ENCODE measurements at regions not wholly inside any gene's neighbourhood (a gene's known extent, or its start where the extent isn't known, plus 50 kb on each side); places are given as distances from the start of the nearest gene placed in this dataset.
A peak's percentile ranks its signal among the peaks of the same experiment; 100 is the strongest.
"Not testable (repeated sequence)": the region's sequence is repeated elsewhere in the genome, so short reads cannot be mapped to it uniquely, and the experiment has no call there.

- no peaks in the 10 kb centered on the region for H3K9me3 Mint-ChIP-seq
Observed at GRCh38 chr5:38607396-38607795, 51.0 kb upstream of the LIFR start.

GRCh38 chr5:38607930-38608564, 51.6 kb upstream of the LIFR start:
- H3K36me3 Mint-ChIP-seq, result peaks cover 2% of the 10 kb centered on the region

More at GRCh38 chr5:38607396-38607795, 51.0 kb upstream of the LIFR start:
- no peak overlapping the region for H3K27ac Mint-ChIP-seq
- peaks cover 4% of the 10 kb centered on the region for H3K27me3 Mint-ChIP-seq
- H3K36me3 Mint-ChIP-seq, result peaks cover 2% of the 10 kb centered on the region
- H3K4me3 Mint-ChIP-seq, result no peak overlapping the region
- no peaks in the 10 kb centered on the region for H3K4me1 Mint-ChIP-seq

GRCh38 chr5:38608874-38609273, 52.4 kb upstream of the LIFR start:
- Mint-ChIP-seq H3K27ac (peak overlapping the region in 1 of 3 donors; percentile 24), H3K4me3 (no peak overlapping the region), H3K27me3 (peaks cover 4% of the 10 kb centered on the region), H3K4me1 (no peaks in the 10 kb centered on the region), H3K36me3 (peaks cover 2% of the 10 kb centered on the region), H3K9me3 (no peaks in the 10 kb centered on the region)

More at GRCh38 chr5:38607930-38608564, 51.6 kb upstream of the LIFR start:
- no peak overlapping the region for H3K4me3 Mint-ChIP-seq
- H3K4me1 Mint-ChIP-seq, result no peaks in the 10 kb centered on the region
- no peak overlapping the region for H3K27ac Mint-ChIP-seq
- H3K9me3 Mint-ChIP-seq, result no peaks in the 10 kb centered on the region
- peaks cover 4% of the 10 kb centered on the region for H3K27me3 Mint-ChIP-seq

- peaks cover 0 to 7% (median 4%) of the 10 kb centered on the region in 3 donors for H3K9me3 Mint-ChIP-seq
- H3K4me1 Mint-ChIP-seq, result no peaks in the 10 kb centered on the region
- H3K36me3 Mint-ChIP-seq, result no peaks in the 10 kb centered on the region
- H3K4me3 Mint-ChIP-seq, result no peak overlapping the region
- no peak overlapping the region for H3K27ac Mint-ChIP-seq
- peaks cover 4% of the 10 kb centered on the region for H3K27me3 Mint-ChIP-seq
Observed at GRCh38 chr5:38612851-38613250, 56.4 kb upstream of the LIFR start.

- Mint-ChIP-seq H3K4me3 (no peak overlapping the region), H3K27me3 (peaks cover 4% of the 10 kb centered on the region), H3K27ac (no peak overlapping the region), H3K9me3 (peaks cover 2 to 10% (median 4%) of the 10 kb centered on the region in 3 donors), H3K4me1 (no peaks in the 10 kb centered on the region), H3K36me3 (peaks cover 1% of the 10 kb centered on the region)
Observed at GRCh38 chr5:38613490-38613889, 57.0 kb upstream of the LIFR start.

GRCh38 chr5:38613992-38614836, 57.8 kb upstream of the LIFR start:
- Mint-ChIP-seq H3K4me1 (no peaks in the 10 kb centered on the region), H3K4me3 (no peak overlapping the region), H3K36me3 (peaks cover 1% of the 10 kb centered on the region), H3K27me3 (peaks cover 4% of the 10 kb centered on the region), H3K9me3 (peaks cover 5 to 15% (median 8%) of the 10 kb centered on the region in 3 donors), H3K27ac (no peak overlapping the region)

- Mint-ChIP-seq H3K36me3 (peaks cover 1% of the 10 kb centered on the region), H3K27ac (no peak overlapping the region), H3K4me3 (no peak overlapping the region)
Observed at GRCh38 chr5:38615042-38615441, 58.6 kb upstream of the LIFR start.

GRCh38 chr5:38615981-38616451, 59.6 kb upstream of the LIFR start:
- Mint-ChIP-seq H3K4me1 (no peaks in the 10 kb centered on the region), H3K4me3 (no peak overlapping the region), H3K27me3 (no peaks in the 10 kb centered on the region), H3K9me3 (peaks cover 8 to 22% (median 8%) of the 10 kb centered on the region in 3 donors), H3K27ac (no peak overlapping the region), H3K36me3 (peaks cover 1% of the 10 kb centered on the region)

More at GRCh38 chr5:38615042-38615441, 58.6 kb upstream of the LIFR start:
- H3K9me3 Mint-ChIP-seq, result peaks cover 6 to 16% (median 8%) of the 10 kb centered on the region in 3 donors
- no peaks in the 10 kb centered on the region for H3K4me1 Mint-ChIP-seq
- H3K27me3 Mint-ChIP-seq, result no peaks in the 10 kb centered on the region

GRCh38 chr5:38618154-38618553, 61.7 kb upstream of the LIFR start:
- Mint-ChIP-seq H3K9me3 (peaks cover 8 to 22% (median 8%) of the 10 kb centered on the region in 3 donors), H3K36me3 (peaks cover 1% of the 10 kb centered on the region), H3K4me3 (no peak overlapping the region), H3K27ac (no peak overlapping the region), H3K4me1 (no peaks in the 10 kb centered on the region), H3K27me3 (no peaks in the 10 kb centered on the region)

GRCh38 chr5:38621331-38621730, 64.9 kb upstream of the LIFR start:
- Mint-ChIP-seq H3K4me1 (no peaks in the 10 kb centered on the region), H3K27ac (no peak overlapping the region), H3K27me3 (no peaks in the 10 kb centered on the region), H3K36me3 (peaks cover 1% of the 10 kb centered on the region), H3K9me3 (peaks cover 8 to 22% (median 11%) of the 10 kb centered on the region in 3 donors), H3K4me3 (no peak overlapping the region)

GRCh38 chr5:38621840-38622437, 65.5 kb upstream of the LIFR start:
- Mint-ChIP-seq H3K36me3 (peaks cover 1% of the 10 kb centered on the region), H3K4me3 (no peak overlapping the region), H3K4me1 (no peaks in the 10 kb centered on the region), H3K9me3 (peaks cover 4 to 21% (median 11%) of the 10 kb centered on the region in 3 donors), H3K27ac (no peak overlapping the region), H3K27me3 (no peaks in the 10 kb centered on the region)

GRCh38 chr5:38622723-38623129, 66.3 kb upstream of the LIFR start:
- H3K36me3 Mint-ChIP-seq, result peaks cover 1% of the 10 kb centered on the region
- H3K4me3 Mint-ChIP-seq, result no peak overlapping the region

GRCh38 chr5:38624541-38624940, 68.1 kb upstream of the LIFR start:
- H3K36me3 Mint-ChIP-seq, H3K9me3 Mint-ChIP-seq, H3K4me3 Mint-ChIP-seq, H3K27me3 Mint-ChIP-seq, H3K4me1 Mint-ChIP-seq, H3K27ac Mint-ChIP-seq: not testable (repeated sequence)

More at GRCh38 chr5:38622723-38623129, 66.3 kb upstream of the LIFR start:
- H3K27ac Mint-ChIP-seq, result no peak overlapping the region
- no peaks in the 10 kb centered on the region for H3K4me1 Mint-ChIP-seq
- H3K9me3 Mint-ChIP-seq, result peaks cover 4 to 16% (median 11%) of the 10 kb centered on the region in 3 donors
- H3K27me3 Mint-ChIP-seq, result no peaks in the 10 kb centered on the region

GRCh38 chr5:38631376-38631775, 74.9 kb upstream of the LIFR start:
- not testable (repeated sequence) for H3K9me3 Mint-ChIP-seq, H3K4me3 Mint-ChIP-seq, H3K27ac Mint-ChIP-seq, H3K4me1 Mint-ChIP-seq, H3K27me3 Mint-ChIP-seq, H3K36me3 Mint-ChIP-seq

All from IgD-negative memory B cell (primary cell).